ENCODE measurements at regions not wholly inside any gene's neighbourhood (a gene's known extent, or its start where the extent isn't known, plus 50 kb on each side); places are given as distances from the start of the nearest gene placed in this dataset.

DNA sequence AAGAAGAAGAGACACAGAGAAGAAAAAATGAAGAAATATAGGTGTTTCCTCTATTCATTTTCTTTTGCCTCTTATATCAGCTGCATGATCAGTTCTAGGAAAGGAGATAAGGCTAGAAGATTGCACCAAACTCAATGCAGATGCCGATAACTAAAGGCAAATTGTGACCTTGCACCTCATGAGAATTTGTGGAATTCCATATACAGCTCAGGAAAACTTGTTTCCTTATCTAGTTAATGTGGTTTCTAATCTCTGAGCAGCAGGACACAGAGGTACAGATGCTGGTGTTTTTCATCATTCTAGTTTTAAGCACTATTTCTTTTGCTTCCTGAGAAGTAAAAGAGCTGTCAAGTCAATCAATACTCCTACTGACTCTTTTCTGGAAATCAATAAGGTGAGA, 104.6 kb upstream of the NWD2 start:
- TF ChIP-seq, protein P1, sequence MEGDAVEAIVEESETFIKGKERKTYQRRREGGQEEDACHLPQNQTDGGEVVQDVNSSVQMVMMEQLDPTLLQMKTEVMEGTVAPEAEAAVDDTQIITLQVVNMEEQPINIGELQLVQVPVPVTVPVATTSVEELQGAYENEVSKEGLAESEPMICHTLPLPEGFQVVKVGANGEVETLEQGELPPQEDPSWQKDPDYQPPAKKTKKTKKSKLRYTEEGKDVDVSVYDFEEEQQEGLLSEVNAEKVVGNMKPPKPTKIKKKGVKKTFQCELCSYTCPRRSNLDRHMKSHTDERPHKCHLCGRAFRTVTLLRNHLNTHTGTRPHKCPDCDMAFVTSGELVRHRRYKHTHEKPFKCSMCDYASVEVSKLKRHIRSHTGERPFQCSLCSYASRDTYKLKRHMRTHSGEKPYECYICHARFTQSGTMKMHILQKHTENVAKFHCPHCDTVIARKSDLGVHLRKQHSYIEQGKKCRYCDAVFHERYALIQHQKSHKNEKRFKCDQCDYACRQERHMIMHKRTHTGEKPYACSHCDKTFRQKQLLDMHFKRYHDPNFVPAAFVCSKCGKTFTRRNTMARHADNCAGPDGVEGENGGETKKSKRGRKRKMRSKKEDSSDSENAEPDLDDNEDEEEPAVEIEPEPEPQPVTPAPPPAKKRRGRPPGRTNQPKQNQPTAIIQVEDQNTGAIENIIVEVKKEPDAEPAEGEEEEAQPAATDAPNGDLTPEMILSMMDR (IDR thresholded peaks at IDR 0.05; ENCODE audit: low read depth, low read length, missing control alignments) = no peak
- Histone ChIP-seq H3K36me3 (replicated peaks) (no peaks in the 10 kb centered on the region), H3K4me3 (ENCODE audit: low read depth, low read length) (no peak overlapping the region), H3K27ac (no peak overlapping the region), H3K27me3 (replicated peaks) (no peaks in the 10 kb centered on the region)
- DNase-seq = no peak
- in situ Hi-C loops (cut with HindIII; ENCODE audit: low pct_ligation_motif_present, low sequenced_read_pairs) = no loop called here

DNA sequence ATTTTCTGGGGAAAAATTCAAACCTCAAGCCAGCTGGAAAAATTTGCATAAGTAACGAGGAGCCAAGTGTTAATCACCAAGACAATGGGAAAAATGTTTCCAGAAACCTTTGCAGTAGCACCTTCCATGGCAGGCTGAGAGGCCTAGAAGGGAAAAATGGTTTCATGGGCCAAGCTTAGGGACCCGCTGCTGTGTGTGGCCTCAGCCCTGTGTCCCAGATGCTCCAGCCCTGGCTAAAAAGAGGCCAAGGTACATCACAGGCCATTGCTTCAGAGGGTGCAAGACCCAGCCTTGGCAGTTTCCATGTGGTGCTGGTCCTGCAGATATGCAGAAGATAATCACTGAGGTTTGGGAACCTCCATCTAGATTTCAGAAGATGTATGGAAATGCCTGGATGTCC, 98.3 kb upstream of the NWD2 start:
- DNase-seq = no peak
- no peak overlapping the region for H3K27ac ChIP-seq
- H3K4me3 ChIP-seq (ENCODE audit: low read depth, low read length) = no peak overlapping the region
- H3K27me3 ChIP-seq (replicated peaks) = no peaks in the 10 kb centered on the region
- H3K36me3 ChIP-seq (replicated peaks) = no peaks in the 10 kb centered on the region
- in situ Hi-C loops (cut with HindIII; ENCODE audit: low pct_ligation_motif_present, low sequenced_read_pairs) = no loop called here
- TF ChIP-seq, protein P1 (IDR thresholded peaks at IDR 0.05; ENCODE audit: low read depth, low read length, missing control alignments) = no peak

DNA sequence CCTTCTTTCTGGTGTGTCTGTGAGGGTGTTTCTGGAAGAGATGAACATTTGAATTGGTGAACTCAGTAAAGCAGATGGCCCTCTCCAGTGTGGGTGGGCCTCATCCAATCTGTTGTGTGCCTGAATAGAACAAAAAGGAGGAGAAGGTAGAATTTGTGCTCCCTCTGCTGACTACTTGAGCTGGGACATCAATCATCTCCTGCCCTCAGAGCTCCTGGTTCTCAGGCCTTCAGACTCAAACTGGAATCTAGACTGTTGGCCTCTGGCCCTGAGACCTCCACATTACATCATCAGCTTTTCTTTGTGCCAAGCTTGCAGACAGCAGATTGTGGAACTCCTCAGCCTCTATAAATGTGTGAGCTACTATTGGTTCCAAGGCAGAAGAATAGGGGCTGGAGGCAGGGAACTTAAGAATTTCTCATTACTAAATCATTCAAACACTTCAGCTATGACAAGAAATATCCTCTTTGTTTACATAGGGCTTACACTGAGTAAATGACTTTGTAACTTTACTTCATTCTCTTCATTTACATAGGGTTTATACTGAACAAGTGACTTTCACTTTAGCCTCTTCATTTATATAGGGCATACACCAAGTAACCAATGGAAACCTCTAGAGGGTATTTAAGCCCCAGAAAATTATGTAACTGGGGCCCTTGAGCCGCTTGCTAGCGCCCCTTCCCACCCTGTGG, 86.9 kb upstream of the NWD2 start:
- TF ChIP-seq, protein P1 (IDR thresholded peaks at IDR 0.05; ENCODE audit: low read depth, low read length, missing control alignments) = no peak
- in situ Hi-C loops (cut with HindIII; ENCODE audit: low pct_ligation_motif_present, low sequenced_read_pairs) = no loop called here
- no peak overlapping the region for H3K4me3 ChIP-seq (ENCODE audit: low read depth, low read length)
- H3K36me3 ChIP-seq (replicated peaks) = no peaks in the 10 kb centered on the region
- H3K27ac ChIP-seq = no peak overlapping the region
- no peaks in the 10 kb centered on the region for H3K27me3 ChIP-seq (replicated peaks)
- no peak for DNase-seq

DNA sequence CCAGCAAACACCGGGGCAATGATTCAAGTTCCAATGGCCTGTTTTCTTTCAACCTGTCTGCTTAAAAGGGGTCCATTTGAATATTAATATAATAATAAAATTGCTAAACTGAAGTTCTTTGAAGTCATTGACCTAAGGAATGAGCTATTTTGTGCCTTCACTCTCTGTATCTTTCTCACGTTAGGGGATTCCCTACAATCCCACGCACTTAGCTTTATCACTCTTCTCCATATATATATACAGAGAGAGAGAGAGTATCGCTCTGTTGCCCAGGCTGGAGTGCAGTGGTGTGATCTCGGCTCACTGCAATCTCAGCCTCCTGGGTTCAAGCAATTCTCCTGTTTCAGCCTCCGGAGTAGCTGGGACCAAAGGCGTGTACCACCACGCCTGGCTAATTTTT, 83.9 kb upstream of the NWD2 start:
- in situ Hi-C loops (cut with HindIII; ENCODE audit: low pct_ligation_motif_present, low sequenced_read_pairs) = no loop called here
- TF ChIP-seq, protein P1 (IDR thresholded peaks at IDR 0.05; ENCODE audit: low read depth, low read length, missing control alignments) = no peak
- DNase-seq = no peak
- Histone ChIP-seq H3K27me3 (replicated peaks) (no peaks in the 10 kb centered on the region), H3K27ac (no peak overlapping the region), H3K36me3 (replicated peaks) (no peaks in the 10 kb centered on the region), H3K4me3 (ENCODE audit: low read depth, low read length) (no peak overlapping the region)

DNA sequence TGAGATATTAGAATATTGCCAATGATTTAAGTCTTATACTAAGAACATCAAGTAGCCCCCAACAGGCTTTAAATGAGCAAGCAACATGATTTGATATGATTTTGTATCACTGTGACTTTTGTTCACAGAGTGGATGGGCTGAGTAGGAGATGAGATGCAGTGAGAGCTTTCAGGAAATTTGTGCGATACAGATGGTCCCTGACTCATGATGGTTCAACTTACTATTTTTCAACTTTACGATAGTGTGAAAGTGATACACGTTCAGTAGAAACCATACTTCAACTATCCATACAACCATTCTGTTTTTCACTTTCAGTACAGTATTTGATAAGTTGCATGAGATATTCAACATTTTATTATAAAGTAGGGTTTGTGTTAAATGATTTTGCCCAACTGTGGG, 78.7 kb upstream of the NWD2 start:
- in situ Hi-C loops (cut with HindIII; ENCODE audit: low pct_ligation_motif_present, low sequenced_read_pairs) = no loop called here
- no peaks in the 10 kb centered on the region for H3K27me3 ChIP-seq (replicated peaks)
- H3K36me3 ChIP-seq (replicated peaks) = no peaks in the 10 kb centered on the region
- TF ChIP-seq, protein P1 (IDR thresholded peaks at IDR 0.05; ENCODE audit: low read depth, low read length, missing control alignments) = no peak
- no peak overlapping the region for H3K4me3 ChIP-seq (ENCODE audit: low read depth, low read length)
- no peak overlapping the region for H3K27ac ChIP-seq
- DNase-seq = no peak

DNA sequence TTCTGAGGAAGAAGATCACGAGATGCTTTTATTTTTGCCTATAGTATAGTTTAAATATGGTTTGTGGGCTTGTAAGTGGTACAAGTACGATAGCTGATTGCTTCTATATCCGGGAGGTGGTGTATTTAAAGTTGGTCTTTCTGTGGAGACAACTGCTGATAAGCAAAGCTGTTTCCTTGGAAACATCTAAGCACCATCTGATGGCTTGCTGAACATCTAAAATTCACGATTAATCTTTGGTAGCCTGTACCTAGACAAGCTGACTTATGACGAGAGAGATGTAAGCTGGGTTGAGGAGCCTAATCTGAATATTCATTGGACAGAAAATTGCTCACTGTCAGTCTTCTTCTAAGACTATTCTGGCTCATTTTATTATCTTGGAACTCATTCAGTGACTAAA, 74.6 kb upstream of the NWD2 start:
- no peak overlapping the region for H3K27ac ChIP-seq
- DNase-seq = no peak
- no peak overlapping the region for H3K4me3 ChIP-seq (ENCODE audit: low read depth, low read length)
- no peaks in the 10 kb centered on the region for H3K36me3 ChIP-seq (replicated peaks)
- in situ Hi-C loops (cut with HindIII; ENCODE audit: low pct_ligation_motif_present, low sequenced_read_pairs) = no loop called here
- H3K27me3 ChIP-seq (replicated peaks) = no peaks in the 10 kb centered on the region
- TF ChIP-seq, protein P1 (IDR thresholded peaks at IDR 0.05; ENCODE audit: low read depth, low read length, missing control alignments) = no peak

All from brain microvascular endothelial cell (primary cell).